ENCODE measurements at regions not wholly inside any gene's neighbourhood (a gene's known extent, or its start where the extent isn't known, plus 50 kb on each side); places are given as distances from the start of the nearest gene placed in this dataset. TPM values are rescaled to one million over a fixed set of nuclear protein-coding genes. Genes with fewer than 3 reads are reported as not detected.
"Not testable (repeated sequence)": the region's sequence is repeated elsewhere in the genome, so short reads cannot be mapped to it uniquely, and the experiment has no call there.

GRCh38 chr1:148221593-148221992, 69.5 kb upstream of the NBPF11 start:
- H3K9me3 ChIP-seq; DNase-seq; intact Hi-C loops (cut with DNase I, micrococcal nuclease); H3K4me1 ChIP-seq (ENCODE audit: low read depth); H3K36me3 ChIP-seq (ENCODE audit: low read depth); H3K4me3 ChIP-seq: not testable (repeated sequence)
- ATAC-seq = peak; percentile 95

GRCh38 chr1:148219229-148219628, 67.1 kb upstream of the NBPF11 start:
- not testable (repeated sequence) for ATAC-seq

GRCh38 chr1:148211191-148211590, 59.1 kb upstream of the NBPF11 start:
- ATAC-seq; DNase-seq; H3K4me1 ChIP-seq (ENCODE audit: low read depth); H3K36me3 ChIP-seq (ENCODE audit: low read depth); H3K4me3 ChIP-seq; H3K9me3 ChIP-seq; intact Hi-C loops (cut with DNase I, micrococcal nuclease): not testable (repeated sequence)

More at GRCh38 chr1:148219229-148219628, 67.1 kb upstream of the NBPF11 start:
- H3K36me3 ChIP-seq (ENCODE audit: low read depth); H3K4me3 ChIP-seq; intact Hi-C loops (cut with DNase I, micrococcal nuclease); H3K9me3 ChIP-seq; DNase-seq; H3K4me1 ChIP-seq (ENCODE audit: low read depth): not testable (repeated sequence)

- not testable (repeated sequence) for ATAC-seq
Measured at GRCh38 chr1:148210624-148211023, 58.5 kb upstream of the NBPF11 start.

DNA sequence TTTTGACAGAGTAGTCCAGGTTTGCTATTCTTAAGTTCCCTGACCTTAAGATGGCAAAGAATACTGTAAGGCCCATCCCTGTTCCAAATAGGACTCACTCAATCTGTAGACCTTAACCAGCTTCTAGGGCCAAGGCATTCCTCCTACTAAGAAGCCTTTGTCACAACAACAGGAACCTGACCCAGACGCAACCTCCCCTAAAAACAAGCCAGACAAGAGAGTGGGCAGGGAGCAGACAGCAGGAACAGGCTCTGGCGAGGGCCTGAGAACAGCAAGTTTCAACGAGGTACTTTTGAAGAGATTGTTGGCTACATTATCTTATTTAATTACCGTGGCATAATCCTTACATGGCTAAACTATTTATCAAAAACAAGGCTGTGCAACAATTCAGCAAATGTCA, 58.1 kb upstream of the NBPF11 start:
- intact Hi-C loops (cut with DNase I, micrococcal nuclease); H3K9me3 ChIP-seq; DNase-seq: not testable (repeated sequence)

More at GRCh38 chr1:148210624-148211023, 58.5 kb upstream of the NBPF11 start:
- DNase-seq; intact Hi-C loops (cut with DNase I, micrococcal nuclease); H3K9me3 ChIP-seq; H3K36me3 ChIP-seq (ENCODE audit: low read depth); H3K4me3 ChIP-seq; H3K4me1 ChIP-seq (ENCODE audit: low read depth): not testable (repeated sequence)

DNA sequence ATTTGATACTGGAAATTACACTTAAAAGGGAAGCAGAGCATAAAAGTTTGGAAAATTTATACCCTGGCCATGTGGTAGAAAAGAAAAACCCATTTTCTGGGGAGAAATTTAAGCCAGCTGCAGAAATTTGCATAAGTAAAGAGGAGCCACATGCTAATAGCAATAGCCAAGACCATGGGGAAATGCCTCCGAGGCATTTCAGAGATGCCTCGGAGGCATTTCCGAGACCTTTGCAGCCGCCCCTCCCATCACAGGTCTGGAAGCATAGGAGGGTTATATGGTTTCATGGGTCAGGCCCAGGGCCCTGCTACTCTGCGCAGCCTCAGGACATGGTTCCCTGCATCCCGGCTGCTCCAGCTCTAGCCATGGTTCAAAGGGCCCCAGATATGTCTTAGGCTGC, 49.9 kb upstream of the NBPF11 start:
- not testable (repeated sequence) for H3K36me3 ChIP-seq (ENCODE audit: low read depth); ATAC-seq; DNase-seq

More for the DNA sequence above, 58.1 kb upstream of the NBPF11 start:
- not testable (repeated sequence) for H3K4me1 ChIP-seq (ENCODE audit: low read depth); H3K4me3 ChIP-seq; H3K36me3 ChIP-seq (ENCODE audit: low read depth); ATAC-seq

More for the DNA sequence above, 49.9 kb upstream of the NBPF11 start:
- intact Hi-C loops (cut with DNase I, micrococcal nuclease); H3K4me1 ChIP-seq (ENCODE audit: low read depth); H3K9me3 ChIP-seq; H3K4me3 ChIP-seq: not testable (repeated sequence)

Small RNA genes in the stretch of these regions (microRNA-seq; reads per million reads assigned to microRNA genes)
- gene MIR5087 (not detected), gene MIR6077 (not detected)
